Effector memory CD8-positive, alpha-beta T cell (primary cell): ENCODE measurements at regions not wholly inside any gene's neighbourhood (a gene's known extent, or its start where the extent isn't known, plus 50 kb on each side); places are given as distances from the start of the nearest gene placed in this dataset.
"Not testable (repeated sequence)": the region's sequence is repeated elsewhere in the genome, so short reads cannot be mapped to it uniquely, and the experiment has no call there.

Experiments
- ATAC-seq: fragments of 150-1000 bp; cut with Tn5 transposase; replicated peaks from 2 replicates; pipeline ENCODE4 v1.10.0; 2021; ENCODE audit warnings: mild to moderate bottlenecking, moderate library complexity
- DNase-seq, 3 experiments: peaks; one replicate each; pipeline ENCODE4 v3.0.0; 2021
- H3K27ac Mint-ChIP-seq, 2 donors: one replicate each; pipeline ENCODE4 v1.8.0; 2022; ENCODE audit warnings: mild to moderate bottlenecking in 2 of 2, mixed read lengths in 2 of 2, moderate library complexity in 2 of 2
- H3K27me3 Mint-ChIP-seq, 2 donors: one replicate each; pipeline ENCODE4 v1.8.0; 2022; ENCODE audit warnings: mixed read lengths in 2 of 2
- H3K36me3 Mint-ChIP-seq: one replicate; pipeline ENCODE4 v1.8.0; 2022; ENCODE audit warnings: mild to moderate bottlenecking, moderate library complexity, mixed read lengths; ENCODE audit not compliant: insufficient read depth
- H3K4me1 Mint-ChIP-seq, 2 donors: one replicate each; pipeline ENCODE4 v1.8.0; 2022; ENCODE audit warnings: low read depth in 2 of 2, mixed read lengths in 2 of 2
- H3K4me3 Mint-ChIP-seq, 2 donors: one replicate each; pipeline ENCODE4 v1.8.0; 2022; ENCODE audit warnings: mild to moderate bottlenecking in 2 of 2, mixed read lengths in 2 of 2, moderate library complexity in 2 of 2
- H3K9me3 Mint-ChIP-seq, 2 donors: one replicate each; pipeline ENCODE4 v1.8.0; 2022; ENCODE audit warnings: mixed read lengths in 2 of 2

- peaks cover 3% of the 10 kb centered on the region for H3K36me3 Mint-ChIP-seq
- no peak for DNase-seq
- ATAC-seq = no peak
- no peak overlapping the region for H3K27ac Mint-ChIP-seq
- no peaks in the 10 kb centered on the region for H3K9me3 Mint-ChIP-seq
- H3K4me3 Mint-ChIP-seq = no peak overlapping the region
- H3K27me3 Mint-ChIP-seq = peaks cover 26 to 53% of the 10 kb centered on the region in 2 donors
- H3K4me1 Mint-ChIP-seq = no peaks in the 10 kb centered on the region
Observed at GRCh38 chr3:40690749-40691451, 166.1 kb downstream of the ZNF621 start.

DNA sequence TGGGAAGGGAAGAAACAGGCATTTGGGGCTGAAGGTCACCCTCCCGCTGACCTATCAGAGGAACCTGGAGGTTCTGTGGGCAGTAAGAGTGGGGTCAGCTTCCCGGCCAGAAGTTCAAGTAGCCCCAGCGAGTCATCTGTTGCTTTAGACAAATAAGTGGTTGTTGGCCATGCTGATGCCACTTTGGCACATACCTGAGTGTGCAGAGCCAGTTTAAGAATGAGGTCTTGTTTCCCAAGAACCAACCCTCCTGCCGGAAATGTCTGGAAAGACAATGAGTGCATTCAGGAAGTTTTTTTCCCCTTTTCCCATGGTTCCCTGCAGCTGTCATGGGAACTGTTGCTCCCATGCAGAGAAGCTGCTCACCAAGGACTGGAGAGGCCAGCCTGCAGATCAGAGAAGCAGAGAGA is 166.7 kb downstream of the ZNF621 start:
- ATAC-seq (no peak), DNase-seq (no peak)
- Mint-ChIP-seq H3K27me3 (peaks cover 26 to 58% of the 10 kb centered on the region in 2 donors), H3K36me3 (peaks cover 3% of the 10 kb centered on the region), H3K9me3 (no peaks in the 10 kb centered on the region), H3K4me1 (no peaks in the 10 kb centered on the region), H3K27ac (no peak overlapping the region), H3K4me3 (no peak overlapping the region)

- Mint-ChIP-seq H3K27me3 (peaks cover 25 to 50% of the 10 kb centered on the region in 2 donors), H3K27ac (no peak overlapping the region), H3K4me1 (no peaks in the 10 kb centered on the region), H3K36me3 (no peaks in the 10 kb centered on the region), H3K9me3 (no peaks in the 10 kb centered on the region), H3K4me3 (no peak overlapping the region)
- no peak for ATAC-seq
- no peak for DNase-seq
Observed at GRCh38 chr3:40695848-40696247, 171.1 kb downstream of the ZNF621 start.

DNA sequence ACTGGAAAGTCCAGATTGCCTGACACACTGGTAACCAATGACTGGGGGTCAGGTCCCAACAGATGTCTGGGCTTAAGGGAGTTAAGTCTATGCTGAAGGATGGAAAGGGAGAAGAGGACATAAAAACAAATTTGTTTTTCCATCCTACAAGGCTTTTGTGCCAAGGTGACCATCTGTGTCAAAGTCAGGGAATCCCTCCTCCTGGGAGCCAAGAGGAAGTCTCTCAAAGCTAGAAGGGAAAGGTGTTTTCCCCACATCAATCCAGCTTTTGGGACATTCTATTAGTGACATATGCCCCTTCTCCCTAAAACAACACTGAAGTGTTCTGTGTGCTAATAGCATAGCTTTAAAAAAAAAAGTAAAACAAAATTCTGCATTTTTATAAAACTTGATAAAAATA is 173.9 kb downstream of the ZNF621 start:
- not testable (repeated sequence) for DNase-seq, H3K9me3 Mint-ChIP-seq, H3K4me3 Mint-ChIP-seq, ATAC-seq, H3K27ac Mint-ChIP-seq, H3K36me3 Mint-ChIP-seq, H3K4me1 Mint-ChIP-seq
- H3K27me3 Mint-ChIP-seq = peaks cover 25 to 35% of the 10 kb centered on the region in 2 donors

GRCh38 chr3:40701016-40701588 is 176.3 kb downstream of the ZNF621 start:
- Mint-ChIP-seq H3K4me3 (no peak overlapping the region), H3K27ac (no peak overlapping the region), H3K9me3 (no peaks in the 10 kb centered on the region), H3K4me1 (no peaks in the 10 kb centered on the region), H3K27me3 (peaks cover 16 to 20% of the 10 kb centered on the region in 2 donors), H3K36me3 (peaks cover 2% of the 10 kb centered on the region)
- no peak for ATAC-seq
- DNase-seq = no peak

GRCh38 chr3:40704224-40704623 is 179.5 kb downstream of the ZNF621 start:
- peaks cover 18 to 26% of the 10 kb centered on the region in 2 donors for H3K27me3 Mint-ChIP-seq
- DNase-seq = no peak
- no peak overlapping the region for H3K27ac Mint-ChIP-seq
- H3K4me1 Mint-ChIP-seq = no peaks in the 10 kb centered on the region
- H3K4me3 Mint-ChIP-seq = no peak overlapping the region
- peaks cover 2% of the 10 kb centered on the region for H3K36me3 Mint-ChIP-seq
- H3K9me3 Mint-ChIP-seq = no peaks in the 10 kb centered on the region
- no peak for ATAC-seq

DNA sequence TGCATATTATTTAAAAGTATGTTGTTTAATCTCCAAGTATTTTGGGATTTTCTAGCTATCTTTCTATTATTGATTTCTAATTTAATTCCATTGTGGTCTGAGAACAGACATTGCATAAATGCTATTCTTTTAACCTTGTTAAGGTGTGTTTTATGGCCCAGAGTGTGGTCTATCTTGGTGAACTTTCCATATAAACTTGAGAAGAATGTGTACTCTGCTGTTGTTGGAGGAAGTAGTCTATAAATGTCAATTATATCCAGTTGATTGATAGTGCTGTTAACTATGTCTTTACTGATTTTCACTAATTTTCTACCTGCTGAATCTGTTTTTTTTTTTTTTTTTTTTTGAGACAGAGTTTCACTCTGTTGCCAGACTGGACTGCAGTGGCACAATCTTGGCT is 180.9 kb downstream of the ZNF621 start:
- Mint-ChIP-seq H3K27me3 (peaks cover 13 to 14% of the 10 kb centered on the region in 2 donors), H3K27ac (no peak overlapping the region), H3K36me3 (peaks cover 2% of the 10 kb centered on the region), H3K4me3 (no peak overlapping the region), H3K9me3 (no peaks in the 10 kb centered on the region), H3K4me1 (no peaks in the 10 kb centered on the region)
- ATAC-seq (no peak), DNase-seq (no peak)

DNA sequence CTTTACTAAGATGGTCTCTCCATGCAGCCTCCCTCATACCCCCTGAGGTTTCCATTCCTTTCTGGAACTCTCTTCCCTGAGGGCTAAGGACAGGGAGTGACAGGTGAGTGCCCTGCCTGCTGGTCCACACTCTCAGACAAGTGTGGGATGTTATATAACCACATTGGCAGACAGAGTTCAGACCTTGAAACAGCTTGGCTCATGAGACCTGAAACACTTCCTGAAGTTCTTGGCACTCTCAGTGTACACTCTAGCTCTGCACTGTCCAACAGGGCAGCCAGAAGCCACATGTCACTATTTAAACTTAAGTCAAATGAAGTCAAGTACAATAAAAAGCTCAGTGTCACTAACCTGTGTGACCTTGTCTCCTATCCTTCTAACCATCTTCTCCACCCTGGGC is 188.5 kb downstream of the ZNF621 start:
- Mint-ChIP-seq H3K27me3 (peaks cover 42% of the 10 kb centered on the region in 2 donors), H3K36me3 (no peaks in the 10 kb centered on the region)
- ATAC-seq = no peak

DNA sequence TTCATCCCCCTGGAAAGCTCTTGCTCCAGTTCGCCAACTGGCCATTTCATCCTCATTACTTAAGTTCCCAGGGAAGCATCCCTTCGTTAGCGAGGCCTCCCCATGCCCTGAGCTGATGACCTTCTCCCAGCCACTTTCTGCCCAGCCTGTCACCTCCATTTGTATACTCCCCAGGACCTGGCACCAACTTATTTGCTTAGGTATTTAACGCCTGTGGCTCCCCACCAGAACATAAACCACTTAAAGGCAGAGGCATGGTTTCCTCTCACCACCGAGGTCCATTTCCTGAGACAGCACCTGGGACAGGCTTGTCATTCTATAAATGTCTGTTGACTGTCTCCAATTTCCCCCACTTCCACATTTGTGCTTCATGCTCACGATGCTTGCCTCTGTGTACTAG is 189.0 kb downstream of the ZNF621 start:
- DNase-seq (no peak), ATAC-seq (no peak)
- Mint-ChIP-seq H3K4me1 (no peaks in the 10 kb centered on the region), H3K27ac (no peak overlapping the region), H3K4me3 (no peak overlapping the region), H3K9me3 (no peaks in the 10 kb centered on the region), H3K27me3 (peaks cover 37% of the 10 kb centered on the region in 2 donors), H3K36me3 (no peaks in the 10 kb centered on the region)

More for the DNA sequence above, 188.5 kb downstream of the ZNF621 start:
- Mint-ChIP-seq H3K4me3 (no peak overlapping the region), H3K4me1 (no peaks in the 10 kb centered on the region), H3K9me3 (no peaks in the 10 kb centered on the region), H3K27ac (no peak overlapping the region)
- no peak for DNase-seq

DNA sequence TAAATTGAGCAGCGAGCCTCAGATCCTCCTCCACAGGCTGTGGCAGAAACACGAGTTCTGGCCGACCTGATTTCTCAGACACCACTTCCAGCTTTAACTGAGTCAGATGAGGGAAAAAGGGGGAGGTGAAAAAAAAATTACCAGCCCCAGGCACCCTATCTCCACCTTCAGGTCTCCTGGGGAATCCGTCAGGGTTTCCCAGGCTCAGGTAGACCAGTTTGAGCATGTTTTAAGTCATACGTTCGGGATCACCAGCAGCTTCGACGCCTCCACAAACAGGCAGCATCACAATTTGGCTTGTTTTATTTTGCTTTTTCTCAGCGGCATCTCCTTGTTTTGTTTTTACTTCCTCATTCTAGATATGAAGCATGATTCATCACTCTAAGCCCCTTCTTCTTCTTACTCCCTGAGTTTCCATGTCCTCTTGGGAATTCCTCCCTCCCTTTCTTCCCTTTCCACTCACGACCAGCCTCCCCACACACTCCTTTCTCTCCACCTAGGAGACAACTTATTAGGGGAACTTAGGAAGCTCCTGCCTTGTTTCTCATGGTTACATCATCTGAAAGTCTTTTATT is 190.1 kb downstream of the ZNF621 start:
- no peaks in the 10 kb centered on the region for H3K36me3 Mint-ChIP-seq
- no peaks in the 10 kb centered on the region for H3K4me1 Mint-ChIP-seq
- no peak overlapping the region for H3K4me3 Mint-ChIP-seq
- peaks cover 35 to 36% of the 10 kb centered on the region in 2 donors for H3K27me3 Mint-ChIP-seq
- DNase-seq (no peak), ATAC-seq (no peak)
- no peak overlapping the region for H3K27ac Mint-ChIP-seq
- H3K9me3 Mint-ChIP-seq = no peaks in the 10 kb centered on the region

- no peaks in the 10 kb centered on the region for H3K4me1 Mint-ChIP-seq
- no peaks in the 10 kb centered on the region for H3K9me3 Mint-ChIP-seq
- H3K27me3 Mint-ChIP-seq = peaks cover 35 to 36% of the 10 kb centered on the region in 2 donors
- H3K4me3 Mint-ChIP-seq = no peak overlapping the region
- H3K27ac Mint-ChIP-seq = no peak overlapping the region
- ATAC-seq (no peak), DNase-seq (no peak)
- no peaks in the 10 kb centered on the region for H3K36me3 Mint-ChIP-seq
Observed at GRCh38 chr3:40715551-40715950, 190.8 kb downstream of the ZNF621 start.

GRCh38 chr3:40717471-40717870 is 192.7 kb downstream of the ZNF621 start:
- no peak for DNase-seq
- Mint-ChIP-seq H3K36me3 (no peaks in the 10 kb centered on the region), H3K4me3 (no peak overlapping the region), H3K27ac (no peak overlapping the region), H3K9me3 (no peaks in the 10 kb centered on the region), H3K4me1 (no peaks in the 10 kb centered on the region), H3K27me3 (peaks cover 30 to 34% of the 10 kb centered on the region in 2 donors)
- no peak for ATAC-seq

DNA sequence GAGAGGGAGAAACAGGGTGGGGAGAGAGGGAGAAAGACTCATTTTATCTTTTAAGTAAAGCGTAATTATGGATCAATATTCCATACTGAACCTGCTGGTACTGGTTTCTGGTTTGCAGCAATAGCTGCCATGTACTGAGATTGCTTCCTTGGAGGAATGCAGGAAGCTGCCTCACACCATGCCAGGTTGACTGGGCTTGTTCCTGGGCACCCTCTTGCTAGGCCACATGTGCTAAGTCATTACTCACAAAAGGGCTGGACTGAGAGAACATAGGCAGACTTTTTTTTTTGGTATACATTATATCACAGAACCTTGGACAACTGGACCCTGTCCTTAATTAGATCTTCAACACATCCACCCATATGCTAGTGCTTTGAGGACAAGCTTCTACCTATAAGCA is 193.4 kb downstream of the ZNF621 start:
- H3K4me3 Mint-ChIP-seq = no peak overlapping the region
- ATAC-seq (no peak), DNase-seq (no peak)
- H3K4me1 Mint-ChIP-seq = no peaks in the 10 kb centered on the region
- H3K36me3 Mint-ChIP-seq = no peaks in the 10 kb centered on the region
- H3K9me3 Mint-ChIP-seq = no peaks in the 10 kb centered on the region
- H3K27ac Mint-ChIP-seq = no peak overlapping the region
- H3K27me3 Mint-ChIP-seq = peaks cover 27 to 31% of the 10 kb centered on the region in 2 donors

DNA sequence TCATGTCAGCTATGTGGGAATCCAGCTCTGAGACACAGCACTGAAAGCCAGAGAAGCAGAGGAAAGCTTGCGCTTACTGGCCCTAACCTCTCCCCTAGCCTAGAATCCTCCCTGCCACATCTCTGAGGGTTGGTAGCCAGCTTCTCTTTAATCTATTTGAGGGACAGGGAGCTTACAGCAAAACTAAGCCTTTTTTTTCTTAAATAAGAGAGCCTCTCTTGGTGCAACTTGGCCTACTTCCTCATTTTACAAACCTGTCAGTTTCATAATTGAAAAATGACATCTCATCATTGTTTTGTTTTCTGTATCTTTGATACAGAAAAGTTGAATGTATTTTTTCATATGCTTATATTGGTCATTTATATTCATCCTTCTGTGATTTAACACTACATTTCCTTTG is 193.9 kb downstream of the ZNF621 start:
- H3K4me3 Mint-ChIP-seq = no peak overlapping the region
- H3K9me3 Mint-ChIP-seq = no peaks in the 10 kb centered on the region
- H3K36me3 Mint-ChIP-seq = no peaks in the 10 kb centered on the region
- H3K27me3 Mint-ChIP-seq = peaks cover 27% of the 10 kb centered on the region in 2 donors
- no peak for ATAC-seq
- H3K27ac Mint-ChIP-seq = no peak overlapping the region
- DNase-seq = no peak
- H3K4me1 Mint-ChIP-seq = no peaks in the 10 kb centered on the region
